Mesendoderm (in vitro differentiated cells): ENCODE measurements at regions not wholly inside any gene's neighbourhood (a gene's known extent, or its start where the extent isn't known, plus 50 kb on each side); places are given as distances from the start of the nearest gene placed in this dataset.

Source experiments
- DNase-seq: peaks from one replicate; pipeline ENCODE4 v3.0.0; 2013
- H2AK5ac ChIP-seq: 2 replicates; pipeline ENCODE4 v1.6.1; 2013; ENCODE audit warnings: low read length, inconsistent platforms
- H2BK120ac ChIP-seq: 2 replicates; pipeline ENCODE4 v1.6.1; 2013; ENCODE audit warnings: low read depth, mild to moderate bottlenecking, low read length, moderate library complexity, mixed read lengths
- H2BK15ac ChIP-seq: replicated peaks from 2 replicates; pipeline ENCODE4 v1.6.1; 2013; ENCODE audit warnings: low read depth, mild to moderate bottlenecking, moderate library complexity
- H2BK5ac ChIP-seq: 2 replicates; pipeline ENCODE4 v1.6.1; 2013; ENCODE audit warnings: low read length, inconsistent platforms
- H3K18ac ChIP-seq: 2 replicates; pipeline ENCODE4 v1.6.1; 2013; ENCODE audit warnings: mild to moderate bottlenecking, low read length, mixed read lengths
- H3K23ac ChIP-seq: one replicate; pipeline ENCODE4 v1.6.1; 2013; ENCODE audit warnings: low read length
- H3K27ac ChIP-seq: 2 replicates; pipeline ENCODE4 v1.5.1; 2013; ENCODE audit warnings: low read depth, mild to moderate bottlenecking, inconsistent platforms, low read length, moderate library complexity
- H3K27me3 ChIP-seq: 2 replicates; pipeline ENCODE4 v1.6.1; 2013; ENCODE audit warnings: low read length, control low read depth, mild to moderate bottlenecking, inconsistent platforms; ENCODE audit not compliant: insufficient read depth, poor library complexity
- H3K36me3 ChIP-seq: 2 replicates; pipeline ENCODE4 v1.6.1; 2013; ENCODE audit warnings: low read length, inconsistent platforms; ENCODE audit not compliant: control insufficient read depth, insufficient read depth
- H3K4ac ChIP-seq: one replicate; pipeline ENCODE4 v1.6.1; 2013; ENCODE audit warnings: low read depth, mild to moderate bottlenecking, low read length, moderate library complexity
- H3K4me1 ChIP-seq: 2 replicates; pipeline ENCODE4 v1.6.1; 2013; ENCODE audit warnings: low read depth, low read length, inconsistent platforms; ENCODE audit not compliant: control insufficient read depth
- H3K4me2 ChIP-seq: 2 replicates; pipeline ENCODE4 v1.6.1; 2013; ENCODE audit warnings: low read length
- H3K4me3 ChIP-seq: 2 replicates; pipeline ENCODE4 v1.5.1; 2013; ENCODE audit warnings: mild to moderate bottlenecking, low read length
- H3K56ac ChIP-seq: one replicate; pipeline ENCODE4 v1.6.1; 2013; ENCODE audit warnings: low read length
- H3K79me1 ChIP-seq: 2 replicates; pipeline ENCODE4 v1.6.1; 2013; ENCODE audit warnings: low read length, inconsistent platforms
- H3K79me2 ChIP-seq: 2 replicates; pipeline ENCODE4 v1.6.1; 2013; ENCODE audit warnings: mild to moderate bottlenecking, low read length; ENCODE audit not compliant: control insufficient read depth, insufficient read depth
- H3K9ac ChIP-seq: 2 replicates; pipeline ENCODE4 v1.6.1; 2013; ENCODE audit warnings: low read length, inconsistent platforms
- H4K5ac ChIP-seq: one replicate; pipeline ENCODE4 v1.6.1; 2013; ENCODE audit warnings: low read length
- H4K8ac ChIP-seq: one replicate; pipeline ENCODE4 v1.6.1; 2013; ENCODE audit warnings: low read depth, mild to moderate bottlenecking, control low read depth, low read length, moderate library complexity
- WGBS: extraction: QIAGEN DNeasy Blood & Tissue Kit; methylation state at CpG from one replicate; pipeline ENCODE4 v1.1.7; 2013; ENCODE audit warnings: low lambda C conversion rate, missing lambda C conversion rate; ENCODE audit not compliant: insufficient coverage; ENCODE audit errors: extremely low coverage; 5-methylcytosine and 5-hydroxymethylcytosine counted together

DNA sequence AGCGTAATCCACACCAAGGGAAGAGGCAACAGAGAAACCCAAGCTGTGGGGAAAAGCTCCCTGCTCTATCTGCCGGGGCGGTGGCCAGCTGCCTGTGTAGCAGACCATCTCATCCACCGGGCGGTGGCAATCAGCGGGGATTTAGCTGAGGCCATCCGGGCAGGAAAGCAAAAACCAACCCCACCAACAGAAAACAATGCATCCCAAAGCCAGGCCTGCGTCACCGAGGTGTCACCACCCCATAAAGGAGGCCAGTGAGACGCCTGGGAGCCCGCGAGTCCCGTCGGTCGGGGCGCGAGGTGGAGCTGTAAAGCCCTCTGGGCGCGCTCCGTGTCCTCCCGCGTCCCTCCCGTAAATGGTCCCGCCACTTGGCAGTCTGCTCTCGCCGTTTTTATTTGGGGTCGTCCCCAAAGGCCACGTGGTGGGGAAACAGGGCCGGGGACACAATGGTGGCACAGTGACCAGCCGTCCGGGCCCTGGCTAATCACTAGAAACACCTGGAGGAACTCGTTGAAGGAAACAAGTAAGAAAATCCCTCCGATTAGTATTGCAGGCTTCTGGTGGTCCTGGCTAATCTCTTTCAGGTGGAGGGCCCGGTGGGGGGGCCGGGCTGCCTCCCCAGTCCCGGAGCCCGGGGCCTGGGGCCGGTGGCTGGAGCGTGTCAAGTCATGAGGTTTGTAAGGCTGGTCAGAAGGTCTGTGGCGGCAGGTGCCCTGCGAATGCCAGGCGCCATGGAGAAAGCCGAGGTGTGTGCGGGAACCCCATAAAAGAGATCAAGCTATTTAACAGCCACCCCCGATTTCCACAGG is 94.7 kb upstream of the GSC start:
- no peak overlapping the region for H2BK5ac ChIP-seq
- H3K18ac ChIP-seq, result no peak overlapping the region
- H3K4me2 ChIP-seq, result no peak overlapping the region
- H2BK120ac ChIP-seq, result no peak overlapping the region
- no peaks in the 10 kb centered on the region for H3K36me3 ChIP-seq
- WGBS, result no CpG with 5 or more reads among the region's 45 CpGs
- H3K27ac ChIP-seq, result no peak overlapping the region
- DNase-seq, result peak; percentile 42
- H3K23ac ChIP-seq, result no peak overlapping the region
- no peak overlapping the region for H2BK15ac ChIP-seq
- no peak overlapping the region for H3K9ac ChIP-seq
- no peaks in the 10 kb centered on the region for H3K4me1 ChIP-seq
- H2AK5ac ChIP-seq, result no peak overlapping the region
- H3K56ac ChIP-seq, result no peak overlapping the region
- H3K4me3 ChIP-seq, result no peak overlapping the region
- no peaks in the 10 kb centered on the region for H3K79me1 ChIP-seq
- H3K27me3 ChIP-seq, result no peaks in the 10 kb centered on the region
- H4K8ac ChIP-seq, result no peak overlapping the region
- no peaks in the 10 kb centered on the region for H3K79me2 ChIP-seq
- no peak overlapping the region for H3K4ac ChIP-seq
- H4K5ac ChIP-seq, result no peak overlapping the region

DNA sequence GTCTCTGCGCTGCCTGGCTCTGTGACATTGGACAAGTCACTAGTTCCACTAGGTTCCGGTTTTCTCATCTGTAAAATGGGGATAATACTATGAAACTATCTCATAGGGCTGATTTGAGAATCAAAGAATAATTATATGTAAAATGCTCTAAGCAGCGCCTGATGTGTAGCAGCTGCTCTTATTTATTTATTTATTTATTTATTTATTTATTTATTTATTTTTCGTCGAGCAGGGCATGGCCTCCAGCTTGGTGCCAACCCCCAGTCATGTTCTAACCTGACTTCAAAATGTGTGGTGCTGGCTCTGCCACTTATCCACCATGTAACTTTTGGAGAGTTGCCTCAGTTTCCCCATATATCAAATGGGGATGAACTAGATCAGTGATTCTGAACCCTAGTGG is 93.5 kb upstream of the GSC start:
- Histone ChIP-seq H3K4me2 (no peak overlapping the region), H3K79me2 (no peaks in the 10 kb centered on the region), H3K27me3 (no peaks in the 10 kb centered on the region), H4K5ac (no peak overlapping the region), H2BK15ac (no peak overlapping the region), H2BK120ac (no peak overlapping the region), H2BK5ac (no peak overlapping the region), H3K56ac (no peak overlapping the region), H3K4me1 (no peaks in the 10 kb centered on the region), H3K23ac (no peak overlapping the region), H4K8ac (no peak overlapping the region), H3K18ac (no peak overlapping the region), H3K36me3 (no peaks in the 10 kb centered on the region), H2AK5ac (no peak overlapping the region), H3K27ac (no peak overlapping the region), H3K4me3 (no peak overlapping the region), H3K4ac (no peak overlapping the region), H3K9ac (no peak overlapping the region), H3K79me1 (no peaks in the 10 kb centered on the region)
- no CpG with 5 or more reads among the region's 5 CpGs for WGBS
- DNase-seq, result no peak

DNA sequence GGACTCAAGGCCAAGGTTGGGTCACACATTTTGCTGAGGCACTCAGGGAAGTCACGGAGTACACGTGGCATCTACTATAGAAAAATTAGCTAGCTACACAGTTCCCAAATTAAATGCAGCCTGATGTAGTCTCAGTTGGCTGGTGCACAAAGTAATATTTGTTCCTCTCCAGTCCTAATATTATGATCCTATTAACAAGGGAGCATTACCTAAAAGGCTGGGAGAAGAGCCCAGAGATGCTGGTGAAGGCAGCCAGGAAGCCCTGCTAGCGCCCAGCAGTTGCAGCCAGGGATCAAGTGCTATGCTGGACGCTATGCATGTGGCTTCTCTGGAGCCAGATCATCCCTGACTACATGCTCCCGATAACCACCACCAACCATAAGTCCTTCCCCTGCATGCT is 88.0 kb upstream of the GSC start:
- H3K56ac ChIP-seq, result no peak overlapping the region
- H3K4me3 ChIP-seq, result no peak overlapping the region
- no peak overlapping the region for H4K5ac ChIP-seq
- H3K79me1 ChIP-seq, result no peaks in the 10 kb centered on the region
- H2BK15ac ChIP-seq, result no peak overlapping the region
- H3K23ac ChIP-seq, result no peak overlapping the region
- no peak overlapping the region for H4K8ac ChIP-seq
- no peak overlapping the region for H3K4ac ChIP-seq
- H3K9ac ChIP-seq, result no peak overlapping the region
- H3K36me3 ChIP-seq, result no peaks in the 10 kb centered on the region
- no peaks in the 10 kb centered on the region for H3K79me2 ChIP-seq
- no peak overlapping the region for H3K27ac ChIP-seq
- H2AK5ac ChIP-seq, result no peak overlapping the region
- no peak overlapping the region for H2BK120ac ChIP-seq
- no peak for DNase-seq
- no CpG with 5 or more reads among the region's 5 CpGs for WGBS
- no peaks in the 10 kb centered on the region for H3K4me1 ChIP-seq
- no peaks in the 10 kb centered on the region for H3K27me3 ChIP-seq
- H2BK5ac ChIP-seq, result no peak overlapping the region
- no peak overlapping the region for H3K4me2 ChIP-seq
- no peak overlapping the region for H3K18ac ChIP-seq

GRCh38 chr14:94853920-94854319 is 84.0 kb upstream of the GSC start:
- H2BK15ac ChIP-seq, result no peak overlapping the region
- H3K4me1 ChIP-seq, result no peaks in the 10 kb centered on the region
- H3K23ac ChIP-seq, result no peak overlapping the region
- H3K27me3 ChIP-seq, result no peaks in the 10 kb centered on the region
- H3K9ac ChIP-seq, result no peak overlapping the region
- H3K36me3 ChIP-seq, result no peaks in the 10 kb centered on the region
- no peaks in the 10 kb centered on the region for H3K79me2 ChIP-seq
- no peak overlapping the region for H2BK120ac ChIP-seq
- no peak overlapping the region for H3K56ac ChIP-seq
- no peak overlapping the region for H2AK5ac ChIP-seq
- no peak overlapping the region for H4K8ac ChIP-seq
- H4K5ac ChIP-seq, result no peak overlapping the region
- H3K4me2 ChIP-seq, result no peak overlapping the region
- WGBS, result no CpG with 5 or more reads among the region's 3 CpGs
- H3K4ac ChIP-seq, result no peak overlapping the region
- no peak overlapping the region for H3K4me3 ChIP-seq
- no peak overlapping the region for H3K27ac ChIP-seq
- no peak overlapping the region for H2BK5ac ChIP-seq
- no peaks in the 10 kb centered on the region for H3K79me1 ChIP-seq
- DNase-seq, result no peak
- no peak overlapping the region for H3K18ac ChIP-seq

- no peak overlapping the region for H3K18ac ChIP-seq
- no peaks in the 10 kb centered on the region for H3K27me3 ChIP-seq
- H3K79me2 ChIP-seq, result no peaks in the 10 kb centered on the region
- no peak overlapping the region for H3K4ac ChIP-seq
- H3K4me3 ChIP-seq, result no peak overlapping the region
- WGBS, result no CpG with 5 or more reads among the region's 16 CpGs
- no peak overlapping the region for H3K9ac ChIP-seq
- H2BK15ac ChIP-seq, result no peak overlapping the region
- H4K5ac ChIP-seq, result no peak overlapping the region
- no peak for DNase-seq
- no peaks in the 10 kb centered on the region for H3K36me3 ChIP-seq
- no peaks in the 10 kb centered on the region for H3K79me1 ChIP-seq
- no peak overlapping the region for H3K56ac ChIP-seq
- H3K4me1 ChIP-seq, result no peaks in the 10 kb centered on the region
- H4K8ac ChIP-seq, result no peak overlapping the region
- H3K27ac ChIP-seq, result no peak overlapping the region
- no peak overlapping the region for H2BK120ac ChIP-seq
- H2BK5ac ChIP-seq, result no peak overlapping the region
- no peak overlapping the region for H2AK5ac ChIP-seq
- no peak overlapping the region for H3K23ac ChIP-seq
- no peak overlapping the region for H3K4me2 ChIP-seq
Observed at GRCh38 chr14:94850309-94851211, 80.6 kb upstream of the GSC start.
